GM19455 (cell line): ENCODE measurements at regions not wholly inside any gene's neighbourhood (a gene's known extent, or its start where the extent isn't known, plus 50 kb on each side); places are given as distances from the start of the nearest gene placed in this dataset.

ENCODE experiments used
- ATAC-seq: cut with Tn5 transposase; IDR thresholded peaks from one replicate; pipeline ENCODE4 v1.9.1; 2021; ENCODE audit not compliant: unreplicated experiment

DNA sequence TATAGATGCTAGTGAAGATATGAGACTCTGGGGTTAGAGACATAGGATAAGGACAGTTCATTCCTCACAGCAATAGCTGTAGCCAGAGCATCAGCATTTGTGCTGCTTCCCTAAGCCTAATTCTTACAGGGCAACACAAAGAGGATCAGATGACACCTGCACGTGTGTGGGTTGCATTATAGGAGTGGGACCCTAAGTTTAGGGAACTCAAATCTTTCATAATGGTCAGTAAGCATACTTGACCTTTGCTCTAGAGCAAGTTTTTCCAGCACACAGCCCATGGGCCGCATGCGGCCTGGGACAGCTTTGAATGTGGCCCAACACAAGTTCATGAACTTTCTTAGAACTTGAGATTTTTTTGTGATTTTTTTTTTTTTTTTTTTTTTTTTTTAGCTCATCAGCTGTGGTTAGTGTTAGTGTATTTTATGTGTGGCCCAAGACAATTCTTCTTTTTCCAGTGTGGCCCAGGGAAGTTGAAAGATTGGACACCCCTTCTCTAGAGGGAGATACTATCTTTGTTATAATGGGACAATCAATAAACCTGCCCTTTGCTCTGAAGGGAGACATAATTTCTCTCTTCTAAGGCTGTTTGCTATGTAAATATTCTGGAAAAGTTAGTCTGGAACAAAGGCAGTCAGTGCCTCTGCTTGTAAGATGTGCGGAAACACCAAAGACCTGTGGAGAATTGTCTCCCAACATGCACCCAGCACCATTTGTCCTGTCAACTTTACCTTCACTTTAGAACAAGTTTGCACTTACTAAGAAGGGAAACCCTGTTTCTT lies 650.2 kb downstream of the ZNF674 start:
- ATAC-seq: no peak

DNA sequence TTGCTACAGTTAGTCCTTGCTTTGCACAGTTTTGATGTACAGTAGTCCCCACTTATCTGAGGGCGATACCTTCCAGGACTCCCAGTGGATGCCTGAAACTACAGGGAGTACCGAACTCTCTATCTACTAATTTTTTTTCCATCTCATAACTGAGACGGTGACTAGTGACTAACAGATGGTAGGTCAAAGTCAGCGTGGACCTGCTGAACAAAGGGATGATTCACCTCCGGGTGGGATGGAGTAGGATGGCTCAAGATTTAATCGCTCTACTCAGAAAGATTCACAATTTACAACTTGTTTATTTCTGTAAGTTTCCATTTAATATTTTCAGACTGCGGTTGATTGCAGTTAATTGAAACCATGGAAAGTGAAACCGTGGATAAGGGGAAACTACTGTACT lies 655.8 kb downstream of the ZNF674 start:
- ATAC-seq: no peak

DNA sequence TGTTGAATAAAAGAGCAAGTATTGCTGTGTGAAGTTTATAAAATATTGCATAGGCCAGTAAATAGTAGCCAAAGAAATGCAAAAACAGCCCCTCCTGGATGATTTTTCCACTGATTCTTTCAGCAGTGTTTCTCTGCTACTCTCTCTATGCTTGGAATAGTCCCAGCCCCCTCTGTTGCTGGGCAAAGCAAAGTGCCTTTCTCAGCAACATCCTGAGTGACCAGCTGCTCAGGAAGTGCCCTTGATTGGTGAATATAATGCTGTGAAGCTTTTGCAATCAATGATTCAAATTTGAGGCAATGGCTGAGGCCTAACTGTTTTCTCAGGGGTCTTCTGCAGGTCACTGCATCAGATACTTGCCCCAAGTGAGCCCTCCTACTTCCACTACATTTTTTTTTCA lies 656.7 kb downstream of the ZNF674 start:
- no peak for ATAC-seq

DNA sequence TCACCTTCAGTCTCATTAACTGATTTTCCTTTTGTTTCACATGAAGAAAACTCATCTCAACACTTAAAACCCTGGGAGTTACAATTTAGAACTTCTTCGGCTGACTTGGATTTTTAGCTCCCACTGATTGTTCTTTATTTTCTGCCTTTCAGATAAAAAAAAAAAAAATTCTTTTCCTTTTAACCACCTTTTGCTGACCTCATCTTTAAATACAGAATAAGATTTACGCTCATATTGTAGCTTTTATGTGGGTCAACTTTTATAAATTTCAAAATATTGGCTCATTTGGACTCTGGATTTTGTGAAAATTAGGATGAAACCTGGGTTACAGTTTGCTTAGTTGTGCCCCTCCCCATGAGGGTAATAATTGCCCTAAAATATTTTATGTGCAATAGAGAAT lies 659.3 kb downstream of the ZNF674 start:
- ATAC-seq: no peak

DNA sequence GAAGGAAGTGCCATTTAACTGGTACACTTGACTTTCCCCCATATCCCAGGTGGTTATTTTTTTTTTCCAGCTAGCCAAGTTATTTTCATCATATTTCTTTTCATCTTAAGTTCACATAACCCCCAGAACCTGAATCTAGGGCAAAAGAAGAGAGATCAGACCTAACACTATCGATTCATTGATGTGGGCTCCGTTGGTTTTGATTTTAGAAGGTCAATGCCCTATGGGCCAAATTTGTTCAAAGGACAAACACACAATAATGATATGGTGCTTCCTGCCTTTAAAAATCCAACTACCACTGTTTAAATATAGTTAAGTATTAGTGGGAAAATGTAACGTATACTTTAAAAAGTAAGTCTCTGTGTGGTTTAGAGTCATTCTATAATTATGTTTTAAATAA lies 665.7 kb downstream of the ZNF674 start:
- ATAC-seq: no peak

DNA sequence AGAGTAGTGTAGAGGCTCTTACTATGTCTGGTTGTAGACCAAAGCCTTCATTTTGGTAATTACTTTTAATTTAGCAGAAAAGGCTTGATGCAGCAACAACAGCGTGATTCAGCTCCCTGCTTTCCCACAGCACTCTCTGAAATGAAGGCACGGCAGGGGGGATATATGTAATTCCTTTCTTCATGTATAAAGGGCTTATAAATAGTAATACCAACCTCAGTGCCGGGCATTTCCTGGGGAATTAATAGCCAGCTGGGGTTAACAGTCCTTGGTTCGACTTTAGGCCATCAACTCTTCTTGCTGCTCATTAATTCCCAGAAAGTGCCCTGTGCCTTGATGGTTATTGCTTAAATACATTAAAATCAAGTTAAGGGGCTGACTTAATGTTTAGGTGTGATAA lies 669.0 kb downstream of the ZNF674 start:
- no peak for ATAC-seq

DNA sequence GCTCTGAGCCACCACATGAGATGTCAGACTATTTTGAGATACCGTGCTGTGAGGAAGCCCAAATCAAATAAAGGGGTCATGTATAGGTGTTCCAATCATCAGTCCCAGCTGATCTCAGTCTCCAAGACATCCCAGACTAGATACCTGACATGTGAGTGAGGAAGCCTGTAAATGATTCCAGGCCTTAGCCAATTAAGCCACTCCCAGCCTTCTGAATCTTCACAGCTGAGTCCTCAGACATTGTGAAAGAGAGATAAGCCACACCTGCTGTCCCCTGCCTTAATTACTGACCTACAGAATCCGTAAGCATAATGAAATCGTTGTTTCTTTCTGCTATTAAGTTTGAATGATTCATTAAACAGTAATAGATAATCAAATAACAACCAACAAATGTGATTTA lies 671.4 kb downstream of the ZNF674 start:
- ATAC-seq: no peak

DNA sequence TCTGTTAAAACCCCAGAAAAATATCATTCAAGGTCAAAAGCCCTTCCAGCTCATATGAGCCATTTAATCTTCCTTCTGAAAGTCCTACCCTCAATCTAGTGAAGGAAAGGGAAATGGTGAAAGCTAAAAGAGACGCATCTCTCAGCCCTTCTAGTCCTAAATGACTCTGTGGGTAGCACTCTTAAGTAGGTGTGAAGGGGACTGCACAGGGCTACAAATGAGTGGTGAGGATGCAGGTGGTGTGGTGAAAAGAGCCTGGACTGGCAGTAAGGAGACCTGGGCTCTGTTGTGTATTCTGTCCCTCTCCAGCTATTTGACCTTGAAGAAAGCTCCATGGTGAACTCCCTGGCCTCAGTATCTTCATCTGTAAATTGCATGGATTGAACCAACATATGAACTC lies 671.8 kb upstream of the DIPK2B start:
- ATAC-seq: no peak

DNA sequence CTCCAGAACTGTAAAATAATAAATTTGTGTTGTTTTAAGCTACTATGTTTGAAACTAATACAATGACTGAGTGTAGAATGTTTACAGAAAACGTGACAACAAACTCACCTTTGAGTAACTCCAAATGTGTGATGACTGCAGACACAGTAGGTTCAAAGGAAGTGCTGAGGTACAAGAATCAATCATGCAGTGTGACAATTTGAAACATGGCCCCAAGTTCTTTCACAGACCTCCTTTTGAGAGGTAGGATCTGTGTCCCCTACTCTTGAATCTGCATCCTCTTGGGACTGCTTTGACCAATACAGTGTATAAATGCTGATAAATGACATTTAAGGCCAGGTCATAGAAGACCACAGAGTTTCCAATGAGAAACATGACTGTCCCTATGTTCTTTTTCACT lies 667.7 kb upstream of the DIPK2B start:
- ATAC-seq: no peak

DNA sequence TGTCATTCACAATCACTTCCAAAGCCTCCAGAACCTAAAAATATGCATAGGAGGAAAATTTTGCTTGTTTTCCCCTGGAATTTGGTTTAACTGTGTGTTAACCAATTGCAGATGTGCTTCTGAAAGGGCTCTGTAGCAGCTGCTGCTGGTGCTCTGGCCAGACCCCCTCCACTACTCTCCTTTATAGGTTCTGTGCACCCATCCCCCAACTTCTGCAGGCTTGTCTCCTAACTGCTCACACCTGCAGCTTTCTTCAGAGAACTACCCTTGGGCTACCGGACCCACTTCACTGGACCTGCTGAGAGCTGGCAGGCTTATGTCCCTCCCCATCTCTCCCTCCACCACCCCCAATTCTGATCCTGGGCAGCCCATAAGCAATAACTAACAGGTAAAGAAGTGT lies 662.1 kb upstream of the DIPK2B start:
- no peak for ATAC-seq

DNA sequence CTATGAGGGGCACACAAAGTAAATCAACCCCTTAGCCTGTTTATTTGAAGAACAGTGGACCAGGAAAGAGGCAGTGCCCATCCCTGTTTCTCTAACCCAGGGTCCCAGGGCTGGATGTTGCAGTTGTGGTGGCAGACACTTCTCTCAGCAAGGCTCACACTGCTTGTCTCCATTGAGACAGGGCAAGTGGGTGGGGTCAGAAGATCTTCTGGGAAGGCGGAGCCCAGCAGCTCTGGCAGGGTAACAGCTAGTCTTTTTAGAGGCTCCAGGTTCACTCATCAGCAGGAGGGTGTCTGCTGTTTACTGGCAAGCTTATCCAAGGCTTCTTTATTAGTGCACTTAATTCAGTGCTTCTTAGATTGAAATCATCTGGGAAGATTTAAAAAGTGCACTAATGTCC lies 659.8 kb upstream of the DIPK2B start:
- no peak for ATAC-seq

DNA sequence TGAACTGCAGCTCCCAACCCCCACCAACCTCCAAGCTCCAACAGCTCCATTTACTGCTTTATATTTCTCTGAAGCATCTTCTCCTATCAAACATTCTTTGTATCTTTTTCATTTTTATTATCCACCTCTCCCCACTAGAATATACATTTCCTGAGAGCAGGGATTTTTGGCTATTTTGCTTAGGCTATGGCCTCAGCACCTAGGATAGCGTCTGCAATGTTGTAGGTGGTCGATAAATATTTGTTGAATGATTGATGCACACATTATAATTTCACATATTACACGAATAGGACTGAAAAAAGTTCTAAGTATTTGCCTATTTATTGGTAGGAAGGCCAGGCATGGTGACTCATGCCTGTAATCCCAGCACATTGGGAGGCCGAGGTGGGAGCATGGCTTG lies 658.7 kb upstream of the DIPK2B start:
- no peak for ATAC-seq

DNA sequence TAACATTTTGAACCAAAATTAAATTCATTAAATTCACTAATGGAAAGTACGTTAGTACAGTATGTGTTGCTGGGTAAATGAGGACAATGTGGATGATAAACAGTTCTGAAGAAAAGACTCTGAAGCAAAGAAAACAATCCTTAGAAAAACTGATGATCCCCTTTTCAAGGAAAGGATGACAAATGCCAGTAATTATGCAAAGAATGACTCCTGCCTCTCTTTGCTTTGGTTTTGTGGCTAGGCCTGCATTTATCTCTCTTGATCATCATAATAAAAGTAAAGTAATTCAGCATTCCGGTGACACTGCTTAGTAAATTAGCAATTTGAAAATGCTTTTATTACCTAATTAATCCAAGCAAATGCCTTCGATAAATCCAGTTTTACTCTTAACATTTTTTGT lies 652.2 kb upstream of the DIPK2B start:
- ATAC-seq: no peak

DNA sequence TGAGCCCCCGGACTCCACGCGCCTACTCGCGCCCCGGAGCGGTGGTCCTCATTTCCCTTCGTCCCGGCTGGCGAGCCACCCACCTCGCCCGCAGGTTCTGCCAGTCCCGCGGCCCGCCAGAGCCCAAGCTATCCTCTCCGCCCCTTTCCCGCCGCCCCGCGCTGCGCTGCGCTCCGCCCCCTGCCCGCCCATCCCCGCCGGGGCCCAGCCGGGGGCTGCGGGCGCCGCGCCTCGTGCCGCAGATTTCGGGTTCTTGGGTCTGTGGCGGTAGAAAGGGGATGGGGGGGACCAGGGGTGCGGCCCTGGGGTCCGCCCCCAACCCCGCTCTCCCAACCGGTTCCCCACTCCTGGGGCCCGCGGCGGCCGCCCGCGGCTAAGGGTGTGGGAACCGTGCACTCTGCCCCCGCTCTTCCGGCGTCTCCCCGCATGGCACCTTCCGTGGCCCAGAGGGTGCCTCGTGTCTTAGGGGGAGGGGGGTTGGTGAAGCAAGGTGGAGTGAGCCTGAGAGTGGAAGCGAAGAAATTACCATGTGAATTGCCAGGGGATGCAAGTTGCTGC lies 650.8 kb upstream of the DIPK2B start:
- ATAC-seq: no peak

DNA sequence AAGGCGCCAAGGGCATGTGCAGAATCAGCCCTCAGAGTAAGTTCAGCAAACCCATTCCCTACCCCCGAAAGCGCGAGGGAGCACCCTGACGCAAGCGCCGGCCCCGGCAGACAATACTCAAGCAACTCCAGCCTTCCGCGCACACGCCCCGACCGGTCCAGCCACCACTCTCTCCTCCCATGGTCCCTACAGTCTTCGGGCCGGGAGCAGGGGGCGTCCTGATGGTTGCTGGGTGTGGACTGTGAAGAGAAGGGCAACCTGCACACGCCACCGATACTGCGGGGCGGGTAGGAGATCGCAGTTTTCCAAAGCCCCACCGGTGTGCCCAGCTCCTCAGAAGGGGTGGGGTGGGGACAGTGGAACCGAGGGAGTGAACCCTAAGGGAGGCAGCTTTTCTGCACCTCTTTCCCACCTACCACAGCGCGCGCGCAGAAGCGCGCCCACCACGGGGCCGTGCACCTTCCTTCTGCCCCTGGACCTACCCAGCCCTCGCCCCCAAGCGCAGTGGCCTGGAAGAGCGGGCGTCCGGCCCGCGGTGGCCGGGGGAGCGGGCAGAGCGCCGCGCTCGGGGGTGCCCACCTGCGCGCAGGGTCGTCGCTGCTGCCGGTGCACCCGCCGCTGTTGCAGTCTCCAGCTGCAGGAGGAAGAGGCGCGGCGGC lies 650.2 kb upstream of the DIPK2B start:
- ATAC-seq: no peak

DNA sequence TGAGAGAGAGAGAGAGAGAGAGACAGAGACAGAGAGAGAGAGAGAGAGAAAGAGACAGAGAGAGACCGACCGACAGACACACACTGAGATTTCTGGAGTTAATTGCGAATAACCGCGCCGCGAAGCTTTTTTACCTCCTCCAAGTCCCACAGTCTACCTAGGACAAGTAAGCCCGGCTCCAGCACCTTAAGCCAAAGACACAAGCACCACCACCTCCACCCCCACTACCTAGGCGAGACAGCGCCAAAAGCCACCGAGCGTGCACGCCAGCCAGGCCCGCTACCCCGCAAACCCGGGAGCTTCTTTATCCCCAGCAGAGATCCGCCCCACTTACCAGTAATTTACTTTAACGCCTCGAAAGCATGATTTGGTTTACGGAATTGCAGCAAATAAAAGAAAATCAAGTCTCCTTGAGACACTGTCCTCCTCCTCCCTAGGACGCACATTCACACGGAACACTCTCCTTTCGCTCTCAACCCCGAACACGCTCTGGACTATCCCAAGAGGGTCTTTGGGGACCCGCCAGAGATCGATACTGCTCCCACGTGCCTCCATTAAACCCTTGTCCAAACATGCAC lies 649.6 kb upstream of the DIPK2B start:
- no peak for ATAC-seq

DNA sequence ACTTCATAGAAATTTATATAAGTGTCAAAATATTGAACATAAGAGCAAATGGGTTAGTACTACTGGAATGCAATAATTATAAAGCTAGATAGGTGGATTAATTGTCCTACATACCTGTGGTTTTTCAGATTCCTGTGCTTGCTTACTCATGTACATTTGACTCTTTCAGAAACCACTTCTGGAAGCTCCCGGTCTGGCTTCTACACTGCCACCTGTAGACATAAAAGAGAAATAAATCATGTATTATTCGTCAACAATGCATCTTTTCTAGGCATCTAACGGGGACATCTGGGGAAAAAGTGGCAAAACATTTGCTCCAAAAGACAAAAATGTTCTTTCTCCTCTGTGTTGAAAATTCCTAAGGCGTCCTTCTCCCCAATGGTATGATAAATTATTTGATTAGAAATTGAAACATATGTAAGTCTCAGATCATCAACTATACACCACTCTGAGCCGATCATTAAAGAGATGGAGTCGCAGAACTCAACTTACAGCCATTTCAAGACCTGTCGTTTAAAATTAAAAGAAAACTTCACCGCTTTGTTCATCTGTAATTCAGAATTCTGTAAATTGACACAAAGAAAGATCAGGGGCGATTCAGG lies 648.7 kb upstream of the DIPK2B start:
- ATAC-seq: no peak

DNA sequence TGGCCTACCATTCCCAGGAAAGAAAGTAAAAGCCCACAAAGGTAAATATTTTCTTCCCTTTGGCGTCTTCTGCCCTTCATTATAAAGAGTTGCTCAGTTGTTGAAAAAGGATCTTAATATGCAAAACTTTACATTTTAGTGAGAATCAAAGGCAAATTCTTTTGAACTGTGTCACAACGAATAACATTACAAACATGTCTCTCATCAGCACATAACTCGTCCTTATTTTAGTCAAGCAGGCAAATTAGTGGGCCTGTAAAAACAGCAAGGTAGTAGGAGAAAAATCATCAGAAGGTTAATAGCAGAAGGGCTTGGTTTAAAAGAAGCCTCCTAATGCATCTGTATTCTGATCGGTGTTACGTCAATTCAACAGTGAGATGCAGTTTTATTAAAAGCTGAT lies 647.3 kb upstream of the DIPK2B start:
- ATAC-seq: no peak

DNA sequence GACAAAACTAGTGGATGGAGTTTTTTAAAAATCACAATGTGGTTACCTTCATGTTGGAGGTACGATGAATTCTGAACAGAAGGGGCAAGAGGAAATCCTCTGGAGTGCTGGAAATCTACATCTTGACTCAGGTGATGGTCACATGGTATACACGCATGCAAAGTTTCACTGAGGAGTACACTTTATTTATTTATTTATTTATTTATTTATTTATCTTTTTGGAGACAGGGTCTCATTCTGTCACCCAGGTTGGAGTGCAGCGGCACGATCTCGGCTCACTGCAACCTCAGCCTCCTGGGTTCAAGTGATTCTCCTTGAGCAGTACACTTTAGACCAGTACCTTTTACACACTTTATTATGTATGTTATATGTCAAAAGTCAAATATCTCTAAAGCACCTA lies 645.7 kb upstream of the DIPK2B start:
- ATAC-seq: no peak

DNA sequence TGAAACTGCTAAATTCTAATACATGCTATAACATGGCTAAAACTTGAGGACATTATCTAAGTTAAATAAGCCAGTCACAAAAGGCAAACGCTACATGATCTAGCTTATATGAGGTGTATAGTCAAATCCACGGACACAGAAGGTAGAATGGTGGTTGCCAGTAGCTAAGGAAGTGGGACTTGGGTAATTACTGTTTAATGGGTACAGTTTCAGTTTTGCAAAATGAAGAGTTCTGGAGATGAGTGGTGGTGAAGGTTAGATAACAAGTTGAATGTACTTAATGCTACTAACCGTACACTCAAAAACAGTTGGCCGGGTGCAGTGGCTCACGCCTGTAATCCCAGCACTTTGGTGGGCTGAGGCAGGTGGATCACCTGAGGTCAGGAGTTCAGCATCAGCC lies 644.5 kb upstream of the DIPK2B start:
- ATAC-seq: no peak

DNA sequence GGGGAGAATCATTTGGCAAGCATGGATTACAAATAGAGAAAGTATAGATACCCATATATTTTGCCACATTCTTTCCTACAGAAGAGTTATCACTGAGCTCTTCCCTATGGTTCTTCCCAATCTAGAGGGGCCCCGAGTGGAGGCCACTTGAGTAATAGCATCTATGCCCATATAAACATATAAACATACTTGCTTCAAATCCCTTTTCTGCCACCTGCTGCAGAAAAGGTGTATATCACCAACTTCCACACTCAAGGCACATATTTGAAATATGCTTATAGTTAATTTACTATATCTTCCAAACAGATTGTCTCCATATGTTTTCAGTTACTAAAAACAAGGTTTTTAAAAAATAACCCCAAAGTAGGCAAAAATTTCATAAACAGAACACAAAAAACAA lies 642.8 kb upstream of the DIPK2B start:
- ATAC-seq: no peak

DNA sequence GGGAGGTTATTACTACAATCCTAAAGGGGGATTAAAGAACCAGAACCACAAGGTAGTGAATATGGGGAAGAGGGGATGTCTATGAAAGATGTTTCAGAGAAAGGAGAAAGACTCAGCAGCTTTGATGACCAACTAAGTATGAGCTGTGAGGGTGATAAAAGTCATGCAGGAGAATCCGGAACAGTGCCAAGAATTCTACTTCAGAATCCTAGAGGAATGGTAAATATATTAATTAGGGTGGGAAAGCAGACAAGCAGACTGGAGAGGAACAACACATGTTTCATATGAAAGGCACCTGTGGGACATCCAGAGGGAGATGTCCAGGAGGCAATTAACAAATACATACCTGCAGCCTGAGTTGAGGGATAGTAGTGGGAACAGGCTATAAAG lies 642.2 kb upstream of the DIPK2B start:
- ATAC-seq: no peak
